Kidney epithelial cell (primary cell): ENCODE measurements at regions not wholly inside any gene's neighbourhood (a gene's known extent, or its start where the extent isn't known, plus 50 kb on each side); places are given as distances from the start of the nearest gene placed in this dataset.

Source experiments
- DNase-seq: peaks from one replicate; pipeline ENCODE4 v3.0.0-alpha.2; 2010; ENCODE audit warnings: low read depth
- H3K27me3 ChIP-seq: 2 replicates; pipeline ENCODE4 v1.6.0; 2011; ENCODE audit warnings: low read length; ENCODE audit not compliant: control insufficient read depth, insufficient read depth
- H3K36me3 ChIP-seq: 2 replicates; pipeline ENCODE4 v1.5.1; 2011; ENCODE audit warnings: low read length; ENCODE audit not compliant: control insufficient read depth, insufficient read depth
- H3K4me3 ChIP-seq: 2 replicates; pipeline ENCODE4 v1.5.1; 2011; ENCODE audit warnings: low read depth, mild to moderate bottlenecking, control low read depth, low read length
- TF ChIP-seq, protein P1 (sequence below): IDR thresholded peaks from 2 replicates; pipeline ENCODE4 v1.5.1; 2011; ENCODE audit warnings: mild to moderate bottlenecking, moderate library complexity, low read length, control low read depth, inconsistent platforms; ENCODE audit not compliant: insufficient read depth, poor library complexity, severe bottlenecking

- no peak overlapping the region for H3K4me3 ChIP-seq
- no peaks in the 10 kb centered on the region for H3K27me3 ChIP-seq
- no peaks in the 10 kb centered on the region for H3K36me3 ChIP-seq
- TF ChIP-seq, protein P1, sequence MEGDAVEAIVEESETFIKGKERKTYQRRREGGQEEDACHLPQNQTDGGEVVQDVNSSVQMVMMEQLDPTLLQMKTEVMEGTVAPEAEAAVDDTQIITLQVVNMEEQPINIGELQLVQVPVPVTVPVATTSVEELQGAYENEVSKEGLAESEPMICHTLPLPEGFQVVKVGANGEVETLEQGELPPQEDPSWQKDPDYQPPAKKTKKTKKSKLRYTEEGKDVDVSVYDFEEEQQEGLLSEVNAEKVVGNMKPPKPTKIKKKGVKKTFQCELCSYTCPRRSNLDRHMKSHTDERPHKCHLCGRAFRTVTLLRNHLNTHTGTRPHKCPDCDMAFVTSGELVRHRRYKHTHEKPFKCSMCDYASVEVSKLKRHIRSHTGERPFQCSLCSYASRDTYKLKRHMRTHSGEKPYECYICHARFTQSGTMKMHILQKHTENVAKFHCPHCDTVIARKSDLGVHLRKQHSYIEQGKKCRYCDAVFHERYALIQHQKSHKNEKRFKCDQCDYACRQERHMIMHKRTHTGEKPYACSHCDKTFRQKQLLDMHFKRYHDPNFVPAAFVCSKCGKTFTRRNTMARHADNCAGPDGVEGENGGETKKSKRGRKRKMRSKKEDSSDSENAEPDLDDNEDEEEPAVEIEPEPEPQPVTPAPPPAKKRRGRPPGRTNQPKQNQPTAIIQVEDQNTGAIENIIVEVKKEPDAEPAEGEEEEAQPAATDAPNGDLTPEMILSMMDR = no peak
- no peak for DNase-seq
Measured at GRCh38 chr5:121378559-121379359, 472.9 kb upstream of the FTMT start.

GRCh38 chr5:121380066-121380465 is 471.6 kb upstream of the FTMT start:
- DNase-seq = no peak
- TF ChIP-seq, protein P1 = no peak

DNA sequence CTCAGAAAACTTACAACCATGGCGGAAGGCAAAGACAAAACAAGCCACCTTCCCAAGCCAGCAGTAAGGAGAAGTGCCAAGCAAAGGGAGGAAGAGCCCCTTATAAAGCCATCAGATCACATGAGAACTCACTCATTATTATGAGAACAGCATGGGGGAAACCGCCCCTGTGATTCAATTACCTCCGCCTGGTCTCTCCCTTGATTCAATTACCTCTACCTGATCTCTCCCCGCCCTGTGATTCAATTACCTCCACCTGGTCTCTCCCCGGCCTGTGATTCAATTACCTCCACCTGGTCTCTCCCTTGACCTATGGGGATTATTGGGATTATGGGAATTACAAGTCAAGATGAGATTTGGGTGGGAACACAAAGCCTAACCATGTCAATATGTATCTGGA is 467.3 kb upstream of the FTMT start:
- TF ChIP-seq, protein P1 = no peak
- Histone ChIP-seq H3K27me3 (no peaks in the 10 kb centered on the region), H3K4me3 (no peak overlapping the region), H3K36me3 (no peaks in the 10 kb centered on the region)
- DNase-seq = no peak

More at GRCh38 chr5:121380066-121380465, 471.6 kb upstream of the FTMT start:
- H3K36me3 ChIP-seq = no peaks in the 10 kb centered on the region
- H3K27me3 ChIP-seq = no peaks in the 10 kb centered on the region
- no peak overlapping the region for H3K4me3 ChIP-seq

GRCh38 chr5:121386334-121386733 is 465.3 kb upstream of the FTMT start:
- TF ChIP-seq, protein P1 = no peak
- H3K27me3 ChIP-seq = no peaks in the 10 kb centered on the region
- DNase-seq = no peak
- no peaks in the 10 kb centered on the region for H3K36me3 ChIP-seq
- H3K4me3 ChIP-seq = no peak overlapping the region

DNA sequence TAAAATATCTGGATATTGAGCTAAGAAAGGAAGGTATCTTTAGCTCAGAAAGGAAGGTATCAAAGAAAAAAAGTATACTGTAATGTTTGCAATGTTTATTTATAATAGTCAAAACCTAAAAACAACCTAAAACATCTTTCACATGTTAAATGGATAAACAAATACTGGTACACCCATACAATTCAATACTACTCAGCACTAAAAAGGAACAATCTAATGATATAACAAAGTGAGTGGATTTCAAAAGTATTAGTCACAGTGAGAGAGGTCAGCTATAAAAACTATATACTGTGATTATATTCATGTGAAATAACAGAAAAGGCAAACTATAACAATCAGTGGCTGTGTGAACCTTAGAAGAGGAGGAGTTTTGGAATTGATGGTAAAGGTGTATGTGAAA is 455.0 kb upstream of the FTMT start:
- H3K36me3 ChIP-seq = no peaks in the 10 kb centered on the region
- H3K4me3 ChIP-seq = no peak overlapping the region
- TF ChIP-seq, protein P1 = no peak
- DNase-seq = no peak
- no peaks in the 10 kb centered on the region for H3K27me3 ChIP-seq

GRCh38 chr5:121399879-121400278 is 451.8 kb upstream of the FTMT start:
- TF ChIP-seq, protein P1 = no peak
- H3K36me3 ChIP-seq = no peaks in the 10 kb centered on the region

More at GRCh38 chr5:121399879-121400278, 451.8 kb upstream of the FTMT start:
- Histone ChIP-seq H3K4me3 (no peak overlapping the region), H3K27me3 (no peaks in the 10 kb centered on the region)
- DNase-seq = no peak
